Astrocyte (in vitro differentiated cells and primary cell): ENCODE measurements at regions not wholly inside any gene's neighbourhood (a gene's known extent, or its start where the extent isn't known, plus 50 kb on each side); places are given as distances from the start of the nearest gene placed in this dataset.

ENCODE experiments used
- DNase-seq: peaks from one replicate; pipeline ENCODE4 v3.0.0-alpha.2; 2010; ENCODE audit warnings: low read depth
- FAIRE-seq: peaks from 2 replicates; lab custom pipeline; 2011; peaks lifted over from hg19 to GRCh38; lab: Jason Lieb, UNC
- H2AFZ ChIP-seq: 2 replicates; pipeline ENCODE4 v1.6.0; 2012; ENCODE audit warnings: low read depth, low read length, inconsistent platforms
- H3K27ac ChIP-seq: 2 replicates; pipeline ENCODE4 v1.5.1; 2011; ENCODE audit warnings: low read depth, low read length, inconsistent platforms
- H3K27me3 ChIP-seq: 2 replicates; pipeline ENCODE4 v1.6.0; 2011; ENCODE audit warnings: low read length, inconsistent platforms; ENCODE audit not compliant: insufficient read depth
- H3K36me3 ChIP-seq: 2 replicates; pipeline ENCODE4 v1.5.1; 2011; ENCODE audit warnings: low read length, inconsistent platforms; ENCODE audit not compliant: insufficient read depth
- H3K4me1 ChIP-seq: 2 replicates; pipeline ENCODE4 v1.5.1; 2011; ENCODE audit warnings: low read length, inconsistent platforms; ENCODE audit not compliant: insufficient read depth
- H3K4me2 ChIP-seq: 2 replicates; pipeline ENCODE4 v1.6.0; 2012; ENCODE audit warnings: low read length, inconsistent platforms
- H3K4me3 ChIP-seq: 2 replicates; pipeline ENCODE4 v1.5.1; 2011; ENCODE audit warnings: low read depth, mild to moderate bottlenecking, low read length, inconsistent platforms; ENCODE audit not compliant: insufficient read depth
- H3K79me2 ChIP-seq: 2 replicates; pipeline ENCODE4 v1.6.0; 2012; ENCODE audit warnings: mild to moderate bottlenecking, low read length, inconsistent platforms; ENCODE audit not compliant: insufficient read depth
- H3K9ac ChIP-seq: 2 replicates; pipeline ENCODE4 v1.6.0; 2012; ENCODE audit warnings: mild to moderate bottlenecking, low read length, inconsistent platforms
- H3K9me3 ChIP-seq: 2 replicates; pipeline ENCODE4 v1.5.1; 2012; ENCODE audit warnings: low read depth, mild to moderate bottlenecking, low read length, inconsistent platforms; ENCODE audit not compliant: insufficient read depth
- H4K20me1 ChIP-seq: 2 replicates; pipeline ENCODE4 v1.6.0; 2012; ENCODE audit warnings: low read length, inconsistent platforms; ENCODE audit not compliant: insufficient read depth
- H3K27ac Mint-ChIP-seq: one replicate; pipeline ENCODE4 v1.8.0; 2021; ENCODE audit warnings: mild to moderate bottlenecking, mixed read lengths; ENCODE audit not compliant: unreplicated experiment
- H3K27me3 Mint-ChIP-seq: one replicate; pipeline ENCODE4 v1.8.0; 2021; ENCODE audit warnings: low read depth, mixed read lengths; ENCODE audit not compliant: unreplicated experiment
- H3K36me3 Mint-ChIP-seq: one replicate; pipeline ENCODE4 v1.8.0; 2021; ENCODE audit warnings: low read depth, mixed read lengths; ENCODE audit not compliant: unreplicated experiment
- H3K4me1 Mint-ChIP-seq: one replicate; pipeline ENCODE4 v1.8.0; 2021; ENCODE audit warnings: low read depth, mixed read lengths; ENCODE audit not compliant: unreplicated experiment
- H3K4me3 Mint-ChIP-seq: one replicate; pipeline ENCODE4 v1.8.0; 2021; ENCODE audit warnings: mild to moderate bottlenecking, moderate library complexity, mixed read lengths; ENCODE audit not compliant: unreplicated experiment
- H3K9me3 Mint-ChIP-seq: one replicate; pipeline ENCODE4 v1.8.0; 2021; ENCODE audit warnings: mild to moderate bottlenecking, mixed read lengths; ENCODE audit not compliant: unreplicated experiment
- CTCF ChIP-seq: IDR thresholded peaks from 2 replicates; pipeline ENCODE4 v1.5.1; 2011; ENCODE audit warnings: low read depth, mild to moderate bottlenecking, inconsistent platforms, low read length, moderate library complexity; ENCODE audit not compliant: insufficient read depth
- EZH2 ChIP-seq: IDR thresholded peaks from 2 replicates; pipeline ENCODE4 v1.6.1; 2012; ENCODE audit warnings: mild to moderate bottlenecking, low read length, inconsistent platforms; ENCODE audit not compliant: insufficient read depth

GRCh38 chr17:22300177-22300576 is 607.9 kb downstream of the KCNJ18 start:
- H3K4me2 ChIP-seq = no peak overlapping the region
- Mint-ChIP-seq H3K9me3 (peaks cover 27% of the 10 kb centered on the region), H3K4me3 (no peak overlapping the region), H3K27ac (no peak overlapping the region), H3K4me1 (no peaks in the 10 kb centered on the region), H3K27me3 (no peaks in the 10 kb centered on the region), H3K36me3 (peaks cover 2% of the 10 kb centered on the region)
- H3K79me2 ChIP-seq = no peaks in the 10 kb centered on the region
- no peaks in the 10 kb centered on the region for H4K20me1 ChIP-seq
- H3K9ac ChIP-seq = no peak overlapping the region
- H3K4me1 ChIP-seq = no peaks in the 10 kb centered on the region
- no peaks in the 10 kb centered on the region for H3K36me3 ChIP-seq
- FAIRE-seq (no peak), DNase-seq (no peak)
- H2AFZ ChIP-seq = no peak overlapping the region
- no peak overlapping the region for H3K27ac ChIP-seq
- no peak overlapping the region for H3K4me3 ChIP-seq
- TF ChIP-seq EZH2 (no peak), CTCF (no peak)
- H3K27me3 ChIP-seq = no peaks in the 10 kb centered on the region
- H3K9me3 ChIP-seq = peaks cover 14% of the 10 kb centered on the region

DNA sequence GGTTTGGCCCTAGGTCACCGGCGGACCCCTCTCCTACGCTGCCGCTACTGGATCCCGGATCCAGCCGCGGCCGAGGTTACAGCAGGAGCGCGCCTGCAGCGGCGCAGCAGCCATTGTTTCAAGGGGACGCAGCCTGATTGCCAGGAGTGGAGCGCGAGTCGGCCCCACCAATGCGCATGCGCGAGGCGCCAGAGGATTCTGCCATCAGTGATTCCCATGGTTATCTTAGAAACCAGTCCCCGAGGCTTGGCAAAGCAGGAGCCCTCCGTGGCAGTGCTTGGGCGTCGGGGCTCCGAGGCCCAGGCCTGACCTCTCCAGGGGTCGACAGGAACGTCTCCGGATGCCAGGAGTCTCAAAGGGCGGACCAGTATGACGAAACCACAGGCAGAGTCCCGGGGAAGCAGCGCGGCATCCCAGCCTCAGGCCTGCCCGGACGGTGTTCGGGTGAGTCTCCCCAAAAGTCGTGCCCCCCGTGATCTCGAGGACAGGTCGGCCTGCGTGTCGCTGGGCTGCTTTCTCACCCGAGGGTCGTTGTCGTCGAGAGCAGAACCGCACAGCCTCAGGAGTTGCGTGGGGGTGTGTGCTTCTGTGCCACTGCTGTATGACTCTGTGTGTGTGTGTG is 608.5 kb downstream of the KCNJ18 start:
- no peak for DNase-seq
- no peaks in the 10 kb centered on the region for H3K4me1 ChIP-seq
- peaks cover 14% of the 10 kb centered on the region for H3K9me3 ChIP-seq
- Mint-ChIP-seq H3K27ac (no peak overlapping the region), H3K27me3 (no peaks in the 10 kb centered on the region), H3K4me1 (no peaks in the 10 kb centered on the region), H3K9me3 (peaks cover 31% of the 10 kb centered on the region), H3K36me3 (peaks cover 2% of the 10 kb centered on the region), H3K4me3 (no peak overlapping the region)
- H3K4me2 ChIP-seq = no peak overlapping the region
- H3K4me3 ChIP-seq = no peak overlapping the region
- no peaks in the 10 kb centered on the region for H3K36me3 ChIP-seq
- no peak for FAIRE-seq
- H3K79me2 ChIP-seq = no peaks in the 10 kb centered on the region
- H3K27ac ChIP-seq = no peak overlapping the region
- no peak for TF ChIP-seq CTCF
- TF ChIP-seq EZH2 = no peak
- H4K20me1 ChIP-seq = no peaks in the 10 kb centered on the region
- no peaks in the 10 kb centered on the region for H3K27me3 ChIP-seq
- H3K9ac ChIP-seq = no peak overlapping the region
- H2AFZ ChIP-seq = no peak overlapping the region

GRCh38 chr17:22301353-22301745 is 609.0 kb downstream of the KCNJ18 start:
- Histone ChIP-seq H3K4me1 (no peaks in the 10 kb centered on the region), H3K4me2 (no peak overlapping the region), H3K27ac (no peak overlapping the region), H4K20me1 (no peaks in the 10 kb centered on the region), H3K27me3 (no peaks in the 10 kb centered on the region), H3K36me3 (no peaks in the 10 kb centered on the region), H3K9ac (no peak overlapping the region), H3K9me3 (peaks cover 14% of the 10 kb centered on the region), H3K4me3 (no peak overlapping the region), H2AFZ (no peak overlapping the region), H3K79me2 (no peaks in the 10 kb centered on the region)
- H3K36me3 Mint-ChIP-seq = peaks cover 2% of the 10 kb centered on the region
- no peak overlapping the region for H3K4me3 Mint-ChIP-seq
- no peak overlapping the region for H3K27ac Mint-ChIP-seq
- TF ChIP-seq EZH2 = no peak
- no peak for TF ChIP-seq CTCF
- H3K4me1 Mint-ChIP-seq = no peaks in the 10 kb centered on the region
- FAIRE-seq (no peak), DNase-seq (no peak)
- no peaks in the 10 kb centered on the region for H3K27me3 Mint-ChIP-seq
- peaks cover 34% of the 10 kb centered on the region for H3K9me3 Mint-ChIP-seq
